ENCODE measurements at regions not wholly inside any gene's neighbourhood (a gene's known extent, or its start where the extent isn't known, plus 50 kb on each side); places are given as distances from the start of the nearest gene placed in this dataset.
"Not testable (repeated sequence)": the region's sequence is repeated elsewhere in the genome, so short reads cannot be mapped to it uniquely, and the experiment has no call there.

DNA sequence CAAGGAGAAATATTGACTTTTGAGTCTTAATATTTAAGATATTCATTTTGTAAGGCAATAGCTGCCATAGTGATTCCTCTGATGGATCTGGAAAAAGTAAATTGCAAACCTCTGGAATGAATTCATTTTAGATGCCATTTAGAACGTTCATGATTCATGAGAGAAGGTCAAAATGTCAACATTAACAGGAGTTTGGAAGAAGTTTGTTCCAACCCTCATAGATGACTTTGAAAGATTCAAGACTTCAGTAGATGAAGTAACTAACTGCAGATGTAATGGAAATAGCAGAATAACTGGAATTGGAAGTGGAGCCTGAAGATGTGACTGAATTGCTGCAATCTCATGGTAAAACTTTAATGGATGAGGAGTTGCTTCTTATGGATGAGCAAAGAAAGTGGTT, 100.9 kb upstream of the CCN2 start:
- Mint-ChIP-seq H3K4me3 (no peak overlapping the region), H3K9me3 (no peaks in the 10 kb centered on the region), H3K27ac (no peak overlapping the region), H3K4me1 (no peaks in the 10 kb centered on the region), H3K27me3 (no peaks in the 10 kb centered on the region), H3K36me3 (ENCODE audit: low read depth) (no peaks in the 10 kb centered on the region)
- ATAC-seq = no peak
- DNase-seq = no peak

DNA sequence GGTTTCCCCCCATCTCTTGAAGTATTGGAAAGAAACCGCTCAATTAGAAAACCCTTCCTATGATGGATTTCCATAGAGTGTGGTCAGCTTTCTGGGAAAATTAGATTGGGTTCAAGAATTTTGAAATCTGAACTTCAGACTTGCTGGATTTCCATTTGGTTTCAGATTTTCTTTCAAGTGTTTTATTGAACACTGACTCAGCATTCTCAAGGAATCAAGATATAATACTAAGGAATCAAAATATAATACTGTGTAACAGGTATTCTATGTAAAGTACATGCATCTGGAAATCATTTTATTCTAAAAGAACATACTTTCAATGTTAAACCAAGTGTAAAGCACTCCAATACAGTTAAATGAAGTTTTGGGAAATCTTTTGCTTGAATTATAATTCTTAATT, 94.7 kb upstream of the CCN2 start:
- no peak overlapping the region for H3K27ac Mint-ChIP-seq
- no peaks in the 10 kb centered on the region for H3K27me3 Mint-ChIP-seq
- H3K9me3 Mint-ChIP-seq = no peaks in the 10 kb centered on the region
- DNase-seq = no peak
- no peak overlapping the region for H3K4me3 Mint-ChIP-seq
- no peaks in the 10 kb centered on the region for H3K36me3 Mint-ChIP-seq (ENCODE audit: low read depth)
- no peaks in the 10 kb centered on the region for H3K4me1 Mint-ChIP-seq
- ATAC-seq = no peak

DNA sequence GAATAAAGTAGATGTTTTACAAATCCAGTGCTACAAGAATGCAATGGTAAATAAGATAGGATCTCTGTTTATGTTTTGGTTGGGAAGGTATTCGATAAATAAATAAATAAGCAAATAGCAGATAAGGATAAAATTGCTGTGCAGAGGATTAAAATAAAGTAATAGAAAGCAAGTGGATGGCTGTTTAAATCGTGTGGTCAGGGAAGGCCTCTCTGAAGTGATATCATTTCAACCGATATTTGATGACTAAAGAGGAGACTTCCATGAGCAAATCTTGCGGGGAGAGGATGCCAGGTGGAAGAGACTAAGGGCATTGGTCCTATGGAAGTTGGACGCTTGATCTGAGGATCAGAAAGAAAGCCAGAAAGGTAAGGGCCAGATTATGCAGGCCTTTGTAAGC, 92.0 kb upstream of the CCN2 start:
- ATAC-seq (no peak), DNase-seq (no peak)
- Mint-ChIP-seq H3K36me3 (ENCODE audit: low read depth) (no peaks in the 10 kb centered on the region), H3K4me3 (no peak overlapping the region), H3K27ac (no peak overlapping the region), H3K4me1 (no peaks in the 10 kb centered on the region), H3K9me3 (no peaks in the 10 kb centered on the region), H3K27me3 (no peaks in the 10 kb centered on the region)

DNA sequence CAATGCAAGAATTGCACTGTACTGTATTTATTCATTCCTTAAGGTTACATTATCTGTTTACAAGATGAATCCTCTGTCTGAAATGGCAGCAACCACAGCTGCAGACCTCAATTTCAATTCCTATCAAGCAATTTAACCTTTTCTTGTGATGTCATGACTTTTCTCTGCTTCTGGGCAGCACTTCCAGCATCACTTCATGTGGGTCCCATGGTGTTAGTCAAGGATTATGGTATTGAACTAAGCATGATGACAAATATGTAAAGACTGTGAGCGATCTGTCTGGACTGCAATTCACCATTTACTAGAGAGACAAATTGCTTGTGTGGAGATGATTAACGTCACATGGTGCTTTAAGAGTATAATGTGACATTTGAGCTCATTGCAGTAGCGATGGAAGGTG, 90.5 kb upstream of the CCN2 start:
- H3K27me3 Mint-ChIP-seq = no peaks in the 10 kb centered on the region
- H3K4me3 Mint-ChIP-seq = no peak overlapping the region
- H3K36me3 Mint-ChIP-seq (ENCODE audit: low read depth) = no peaks in the 10 kb centered on the region
- H3K9me3 Mint-ChIP-seq = no peaks in the 10 kb centered on the region
- ATAC-seq (no peak), DNase-seq (no peak)
- no peak overlapping the region for H3K27ac Mint-ChIP-seq
- no peaks in the 10 kb centered on the region for H3K4me1 Mint-ChIP-seq

DNA sequence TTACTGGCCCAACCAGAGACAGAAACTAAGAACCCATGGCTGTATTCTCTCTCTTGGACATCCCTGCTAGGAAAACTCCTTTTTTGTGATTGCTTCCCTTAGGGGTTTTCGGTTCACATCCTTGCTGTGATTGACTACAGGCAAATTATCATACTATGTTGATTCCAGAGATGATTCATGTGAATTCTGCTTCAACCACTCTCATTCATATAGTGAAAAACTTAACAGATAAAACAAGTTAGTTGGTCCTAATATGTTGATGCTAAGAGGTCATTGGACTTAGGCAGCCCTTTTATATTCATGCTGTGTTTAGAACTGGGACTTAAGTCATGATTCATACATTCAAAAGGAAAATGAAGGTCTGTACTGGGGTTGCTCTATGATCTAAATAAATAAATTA, 76.9 kb upstream of the CCN2 start:
- no peak for DNase-seq
- H3K9me3 Mint-ChIP-seq = no peaks in the 10 kb centered on the region
- no peaks in the 10 kb centered on the region for H3K36me3 Mint-ChIP-seq (ENCODE audit: low read depth)
- no peaks in the 10 kb centered on the region for H3K4me1 Mint-ChIP-seq
- no peak overlapping the region for H3K4me3 Mint-ChIP-seq
- H3K27ac Mint-ChIP-seq = no peak overlapping the region
- no peak for ATAC-seq
- peaks cover 2% of the 10 kb centered on the region for H3K27me3 Mint-ChIP-seq

DNA sequence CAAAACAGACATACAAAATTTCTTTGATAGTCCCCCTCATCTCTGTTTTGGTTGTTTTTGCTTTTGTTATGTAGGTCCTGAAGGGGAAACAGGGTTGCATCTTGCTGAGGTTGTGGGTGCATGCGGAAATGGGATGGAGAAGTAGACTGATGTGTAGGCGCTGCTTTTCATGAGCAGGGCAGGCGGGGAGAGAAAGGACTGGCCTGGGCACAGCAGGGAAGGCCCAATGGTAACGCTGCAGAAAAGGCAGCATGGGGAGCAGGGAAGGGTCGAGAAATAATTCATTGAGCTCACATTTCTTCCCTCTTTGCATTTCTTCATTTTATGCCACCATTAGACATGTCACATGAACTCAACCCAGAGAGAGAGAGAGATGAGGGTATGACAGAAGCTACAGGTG, 74.3 kb upstream of the CCN2 start:
- no peaks in the 10 kb centered on the region for H3K9me3 Mint-ChIP-seq
- no peak overlapping the region for H3K4me3 Mint-ChIP-seq
- no peak overlapping the region for H3K27ac Mint-ChIP-seq
- no peak for ATAC-seq
- peaks cover 4% of the 10 kb centered on the region for H3K27me3 Mint-ChIP-seq
- H3K4me1 Mint-ChIP-seq = no peaks in the 10 kb centered on the region
- no peaks in the 10 kb centered on the region for H3K36me3 Mint-ChIP-seq (ENCODE audit: low read depth)
- no peak for DNase-seq

DNA sequence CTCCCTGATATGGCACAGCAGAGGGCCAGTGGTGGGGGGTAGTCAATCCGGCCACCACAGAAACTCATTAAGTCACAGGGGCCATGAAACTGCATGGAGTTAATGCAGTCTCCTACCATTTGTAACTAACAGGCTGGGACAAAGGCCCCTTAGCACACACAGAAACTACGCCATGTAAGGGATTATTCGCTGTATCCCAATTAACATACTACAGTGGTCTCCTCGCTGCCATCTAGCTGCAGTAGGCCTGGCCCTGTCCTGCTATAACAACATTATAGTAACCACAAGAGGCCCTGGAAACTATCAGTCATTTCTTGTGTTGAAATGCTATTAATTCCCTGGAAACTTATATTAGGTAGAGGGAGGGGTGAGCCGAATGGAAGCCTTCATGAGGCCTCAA, 72.3 kb upstream of the CCN2 start:
- Mint-ChIP-seq H3K4me1 (no peaks in the 10 kb centered on the region), H3K27ac (no peak overlapping the region), H3K27me3 (peaks cover 4% of the 10 kb centered on the region), H3K36me3 (ENCODE audit: low read depth) (no peaks in the 10 kb centered on the region), H3K4me3 (no peak overlapping the region), H3K9me3 (no peaks in the 10 kb centered on the region)
- no peak for DNase-seq
- ATAC-seq = no peak

DNA sequence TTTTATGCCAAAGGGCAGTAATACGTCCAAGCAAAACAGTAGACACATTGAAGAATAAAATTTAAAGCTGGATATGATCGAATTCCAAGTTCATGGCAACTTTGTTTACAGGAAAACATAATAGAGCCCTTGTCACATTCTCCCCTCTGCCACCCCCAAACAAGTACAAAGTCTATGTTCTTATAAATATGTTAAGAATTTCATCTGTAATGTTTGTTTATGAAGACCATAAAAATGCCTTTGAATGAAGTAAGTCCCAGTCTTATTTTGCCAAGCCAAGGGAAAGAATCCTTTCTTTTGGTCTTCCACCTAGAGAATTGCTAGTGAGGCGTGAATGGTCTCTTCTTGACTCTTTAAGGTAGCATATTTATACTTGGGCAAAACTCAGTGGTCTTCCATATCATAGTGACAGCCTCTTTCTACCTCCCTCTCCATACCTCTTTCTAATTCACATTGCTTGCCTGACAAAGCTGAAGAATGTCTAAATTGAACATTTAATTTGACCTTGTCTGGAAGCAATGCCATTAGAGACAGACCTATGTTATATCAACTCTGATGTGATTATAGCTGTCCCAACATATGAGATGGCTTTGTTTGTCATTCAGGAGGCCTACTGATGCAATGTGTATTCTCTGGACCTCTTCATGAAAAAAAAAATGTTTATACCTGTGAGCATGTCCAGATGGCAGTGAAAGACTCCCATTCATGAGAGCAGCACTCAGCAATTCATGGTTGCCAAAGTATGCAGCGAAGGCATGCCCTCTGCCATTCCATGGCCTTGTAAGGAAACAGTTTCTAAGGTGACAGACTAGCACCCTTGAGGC, 70.6 kb upstream of the CCN2 start:
- ATAC-seq (no peak), DNase-seq (no peak)
- Mint-ChIP-seq H3K4me3 (no peak overlapping the region), H3K27me3 (peaks cover 4% of the 10 kb centered on the region), H3K4me1 (no peaks in the 10 kb centered on the region), H3K9me3 (no peaks in the 10 kb centered on the region), H3K36me3 (ENCODE audit: low read depth) (no peaks in the 10 kb centered on the region), H3K27ac (no peak overlapping the region)

DNA sequence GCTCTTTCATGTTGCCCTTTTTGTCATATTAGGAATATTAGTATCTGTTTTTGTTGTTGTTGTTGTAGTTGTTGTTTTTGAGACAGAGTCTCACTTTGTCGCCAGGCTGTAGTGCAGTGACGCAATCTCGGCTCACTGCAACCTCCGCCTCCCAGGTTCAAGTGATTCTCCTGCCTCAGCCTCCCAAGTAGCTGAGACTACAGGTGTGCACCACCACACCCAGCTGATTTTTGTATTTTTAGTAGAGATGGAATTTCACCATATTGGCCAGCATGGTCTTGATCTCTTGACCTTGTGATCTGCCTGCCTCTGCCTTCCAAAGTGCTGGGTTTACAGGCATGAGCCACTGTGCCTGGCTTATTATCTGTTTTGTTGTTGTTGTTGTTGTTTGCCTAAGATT, 69.7 kb upstream of the CCN2 start:
- not testable (repeated sequence) for H3K36me3 Mint-ChIP-seq (ENCODE audit: low read depth); H3K27ac Mint-ChIP-seq; H3K9me3 Mint-ChIP-seq

DNA sequence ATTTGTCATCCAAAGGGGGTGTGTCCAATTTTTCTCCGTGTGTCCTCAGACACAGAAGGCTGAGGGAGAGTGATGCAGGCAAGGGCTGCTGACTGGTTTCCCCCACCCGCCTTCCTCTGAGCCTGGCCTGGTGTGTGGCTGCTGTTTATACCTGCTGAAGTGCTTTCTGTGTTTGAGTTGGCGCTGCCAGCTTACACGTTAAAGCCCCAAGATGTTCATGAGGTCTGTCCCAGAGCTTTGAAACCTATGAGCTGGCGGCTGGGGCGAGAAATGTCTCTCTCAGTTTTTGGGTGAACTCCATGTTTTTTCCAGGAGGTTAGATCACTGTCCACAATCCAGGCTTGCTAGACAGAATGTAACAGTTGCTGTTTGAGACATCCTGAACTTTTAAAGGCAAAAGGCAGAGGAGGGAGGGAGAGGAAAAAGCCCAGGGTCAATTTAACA, 69.0 kb upstream of the CCN2 start:
- no peak for ATAC-seq
- Mint-ChIP-seq H3K36me3 (ENCODE audit: low read depth) (no peaks in the 10 kb centered on the region), H3K4me1 (no peaks in the 10 kb centered on the region), H3K9me3 (no peaks in the 10 kb centered on the region), H3K27me3 (peaks cover 2% of the 10 kb centered on the region), H3K4me3 (no peak overlapping the region), H3K27ac (no peak overlapping the region)
- DNase-seq = no peak

More for the DNA sequence above, 69.7 kb upstream of the CCN2 start:
- DNase-seq, H3K27me3 Mint-ChIP-seq, H3K4me1 Mint-ChIP-seq, ATAC-seq, H3K4me3 Mint-ChIP-seq: not testable (repeated sequence)

DNA sequence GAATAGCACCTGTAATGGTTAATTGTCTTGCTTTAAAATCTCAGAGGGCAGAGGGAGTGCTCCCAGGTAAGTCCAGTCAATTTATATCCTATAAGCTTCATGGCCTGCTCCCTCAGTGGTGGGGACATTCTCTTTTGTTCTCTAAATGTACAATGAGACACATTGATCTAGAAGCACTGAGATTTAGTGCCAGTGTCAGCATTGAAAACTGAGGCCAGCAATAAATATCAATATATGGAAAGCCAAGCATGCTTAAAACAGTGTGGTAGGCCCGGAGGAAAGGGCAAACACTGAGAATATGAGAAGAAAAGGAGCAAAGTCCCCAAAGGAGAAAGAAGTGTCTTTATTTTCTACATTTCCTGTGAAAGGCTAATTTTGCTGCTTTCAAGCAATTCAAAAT, 68.4 kb upstream of the CCN2 start:
- ATAC-seq = no peak
- no peak for DNase-seq
- Mint-ChIP-seq H3K4me1 (no peaks in the 10 kb centered on the region), H3K27me3 (peaks cover 2% of the 10 kb centered on the region), H3K4me3 (no peak overlapping the region), H3K27ac (no peak overlapping the region), H3K9me3 (no peaks in the 10 kb centered on the region), H3K36me3 (ENCODE audit: low read depth) (no peaks in the 10 kb centered on the region)

DNA sequence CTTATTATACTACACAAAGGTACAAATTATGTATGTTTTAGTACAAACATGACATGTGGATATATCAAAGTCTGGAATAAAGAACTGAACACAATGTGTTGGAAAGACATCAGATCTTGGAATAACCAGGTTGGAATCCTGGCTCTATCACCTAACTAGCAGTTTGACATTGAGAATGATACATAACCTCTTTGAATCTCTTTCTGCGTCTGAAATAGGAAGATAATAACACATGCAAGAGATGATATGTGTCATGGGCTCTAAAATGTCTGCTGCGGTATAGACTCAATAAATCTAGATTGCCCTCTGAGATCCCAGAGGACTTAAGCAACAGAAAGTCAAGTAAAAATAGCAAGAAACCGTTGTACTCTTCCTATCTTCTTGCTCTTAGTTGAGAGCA, 66.8 kb upstream of the CCN2 start:
- ATAC-seq (no peak), DNase-seq (no peak)
- no peaks in the 10 kb centered on the region for H3K4me1 Mint-ChIP-seq
- H3K27ac Mint-ChIP-seq = no peak overlapping the region
- no peaks in the 10 kb centered on the region for H3K9me3 Mint-ChIP-seq
- peaks cover 4% of the 10 kb centered on the region for H3K27me3 Mint-ChIP-seq
- H3K4me3 Mint-ChIP-seq = no peak overlapping the region
- no peaks in the 10 kb centered on the region for H3K36me3 Mint-ChIP-seq (ENCODE audit: low read depth)

DNA sequence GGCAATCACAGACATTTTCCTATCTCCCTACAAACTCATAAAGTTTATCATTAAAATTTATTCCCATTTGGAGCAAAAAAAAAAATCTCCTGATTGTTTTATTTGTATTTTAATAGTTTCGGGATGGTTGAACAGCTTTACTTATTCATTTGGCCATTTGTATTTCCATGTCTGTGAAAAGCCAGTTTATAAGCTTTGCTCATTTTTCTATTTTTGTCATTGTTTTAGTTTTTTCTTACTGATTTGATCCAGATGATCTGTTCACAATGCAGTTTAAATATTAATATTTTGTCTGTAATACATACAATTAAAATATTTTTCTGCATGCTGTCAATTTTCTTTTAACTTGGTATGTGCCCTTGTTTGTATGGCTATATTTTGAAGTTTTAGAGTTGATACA, 65.2 kb upstream of the CCN2 start:
- Mint-ChIP-seq H3K27me3 (peaks cover 4% of the 10 kb centered on the region), H3K9me3 (no peaks in the 10 kb centered on the region), H3K4me1 (no peaks in the 10 kb centered on the region), H3K4me3 (no peak overlapping the region), H3K36me3 (ENCODE audit: low read depth) (no peaks in the 10 kb centered on the region), H3K27ac (no peak overlapping the region)
- no peak for DNase-seq
- no peak for ATAC-seq

DNA sequence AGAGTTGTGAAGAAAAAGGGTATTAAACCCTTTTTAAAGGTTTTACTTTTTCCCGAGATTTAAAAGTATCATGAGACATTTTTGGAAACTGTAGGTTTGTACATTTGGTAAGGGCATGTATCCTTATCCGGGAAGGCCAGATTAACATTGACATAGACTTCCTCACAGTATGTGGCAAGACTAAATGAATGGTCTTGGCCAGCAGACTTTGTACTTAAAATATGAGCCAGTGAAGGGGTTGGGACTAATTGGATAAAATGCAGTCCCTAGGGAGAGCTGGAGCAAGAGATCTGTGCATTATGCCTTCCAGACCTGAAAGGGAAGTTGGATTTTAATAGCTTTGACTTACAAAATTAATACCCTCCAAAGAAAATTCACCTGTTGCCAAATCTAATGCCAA, 60.4 kb upstream of the CCN2 start:
- ATAC-seq (no peak), DNase-seq (no peak)
- Mint-ChIP-seq H3K36me3 (ENCODE audit: low read depth) (no peaks in the 10 kb centered on the region), H3K4me3 (no peak overlapping the region), H3K27me3 (peaks cover 2% of the 10 kb centered on the region), H3K9me3 (no peaks in the 10 kb centered on the region), H3K4me1 (no peaks in the 10 kb centered on the region), H3K27ac (no peak overlapping the region)

DNA sequence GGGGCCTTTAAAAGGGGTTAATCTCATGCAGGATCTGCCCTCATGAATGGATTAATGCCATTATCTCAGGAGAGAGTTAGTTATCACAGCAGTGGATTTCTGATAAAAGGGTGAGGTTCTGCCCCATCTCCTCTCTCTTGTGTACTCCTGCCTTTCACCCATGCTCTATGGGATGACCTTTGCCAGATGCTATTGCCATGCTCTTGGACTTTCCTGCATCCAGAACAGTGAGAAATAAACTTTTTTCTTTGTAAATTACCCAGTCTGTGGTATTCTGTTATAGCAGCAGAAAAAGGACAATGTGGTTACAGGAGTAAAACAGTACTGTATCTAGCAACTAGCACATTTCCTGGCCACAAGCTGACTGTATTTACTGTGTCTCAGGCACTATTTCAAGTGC, 58.0 kb upstream of the CCN2 start:
- Mint-ChIP-seq H3K36me3 (ENCODE audit: low read depth) (no peaks in the 10 kb centered on the region), H3K9me3 (peaks cover 8% of the 10 kb centered on the region), H3K27me3 (peaks cover 2% of the 10 kb centered on the region), H3K4me1 (no peaks in the 10 kb centered on the region), H3K27ac (no peak overlapping the region), H3K4me3 (no peak overlapping the region)
- ATAC-seq (no peak), DNase-seq (no peak)

Measured in activated naive CD8-positive, alpha-beta T cell treated with anti-CD3 and anti-CD28 coated beads, Interleukin-2, amount 50 U/mL, for 24 hours (primary cell).